CD4-positive, alpha-beta T cell (primary cell): ENCODE measurements at regions not wholly inside any gene's neighbourhood (a gene's known extent, or its start where the extent isn't known, plus 50 kb on each side); places are given as distances from the start of the nearest gene placed in this dataset.

ENCODE experiments used
- ATAC-seq: fragments of 200-7000 bp; cut with Tn5 transposase; one replicate; pipeline ENCODE4 v1.10.0; 2022; ENCODE audit warnings: mild to moderate bottlenecking; ENCODE audit not compliant: poor library complexity
- CTCF ChIA-PET: fragments of 350-600 bp; sonication (Branson Sonifier 250); formaldehyde crosslinking; loops from one replicate; lab custom pipeline; 2021; ENCODE audit warnings: antibody characterized with exemption, inconsistent platforms; lab: Charles Lee
- POLR2A ChIA-PET: fragments of 350-600 bp; sonication (Branson Sonifier 250); formaldehyde crosslinking; loops from one replicate; lab custom pipeline; 2021; ENCODE audit warnings: antibody characterized with exemption, inconsistent platforms; lab: Charles Lee
- DNase-seq, 14 experiments: peaks; one replicate each; pipeline ENCODE4 v3.0.0-alpha.2; 2013 to 2020; ENCODE audit warnings: mixed read lengths in 2 of 14
- H3K27ac ChIP-seq, 2 donors: one replicate each; pipeline versions ENCODE4 v1.5.1 to v1.7.0; 2013; ENCODE audit warnings: low read length in 2 of 2, low read depth in 1 of 2, mild to moderate bottlenecking in 1 of 2
- H3K27me3 ChIP-seq, 2 experiments: 1 replicate in 1 of 2; 2 replicates in 1 of 2; pipeline versions ENCODE4 v1.6.1 to v1.7.0; 2013; ENCODE audit warnings: low read length in 2 of 2, control low read depth in 1 of 2, mild to moderate bottlenecking in 1 of 2, moderate library complexity in 1 of 2; ENCODE audit not compliant: insufficient read depth in 2 of 2, control insufficient read depth in 1 of 2
- H3K36me3 ChIP-seq: one replicate; pipeline ENCODE4 v1.6.1; 2013; ENCODE audit warnings: low read length, control low read depth; ENCODE audit not compliant: insufficient read depth
- H3K4me1 ChIP-seq: one replicate; pipeline ENCODE4 v1.6.1; 2013; ENCODE audit warnings: low read length, control low read depth; ENCODE audit not compliant: insufficient read depth
- H3K4me3 ChIP-seq: one replicate; pipeline ENCODE4 v1.5.1; 2013; ENCODE audit warnings: mild to moderate bottlenecking, low read length, moderate library complexity
- H3K9me3 ChIP-seq, 2 experiments: 1 replicate in 1 of 2; 2 replicates in 1 of 2; pipeline versions ENCODE4 v1.6.1 to v1.7.0; 2013; ENCODE audit warnings: low read length in 2 of 2, mild to moderate bottlenecking in 2 of 2, control low read depth in 1 of 2, moderate library complexity in 1 of 2; ENCODE audit not compliant: control insufficient read depth in 1 of 2, insufficient read depth in 1 of 2
- H3K27ac Mint-ChIP-seq: one replicate; pipeline ENCODE4 v1.8.0; 2020; ENCODE audit warnings: mixed read lengths
- H3K27me3 Mint-ChIP-seq: one replicate; pipeline ENCODE4 v1.8.0; 2021; ENCODE audit warnings: mixed read lengths
- H3K36me3 Mint-ChIP-seq: one replicate; pipeline ENCODE4 v1.8.0; 2021; ENCODE audit warnings: low read depth, mixed read lengths
- H3K4me1 Mint-ChIP-seq: one replicate; pipeline ENCODE4 v1.8.0; 2021; ENCODE audit warnings: low read depth, mixed read lengths
- H3K4me3 Mint-ChIP-seq: one replicate; pipeline ENCODE4 v1.8.0; 2020; ENCODE audit warnings: mild to moderate bottlenecking, mixed read lengths
- H3K9me3 Mint-ChIP-seq: one replicate; pipeline ENCODE4 v1.8.0; 2020; ENCODE audit warnings: mixed read lengths
- intact Hi-C, 2 experiments: fragments of 100-400 bp; cut with DNase I in 1 of 2; cut with micrococcal nuclease in 1 of 2; formaldehyde crosslinking; loops; one replicate each; pipeline versions ENCODE4 v1.15.1 to v1.9.0; 2023 to 2025; cut with DNase I, micrococcal nuclease
- TF ChIP-seq, protein P1 (sequence below): fragments of 200-600 bp; IDR thresholded peaks from one replicate; pipeline ENCODE4 v1.8.0; 2022; ENCODE audit warnings: antibody characterized with exemption, mild to moderate bottlenecking

DNA sequence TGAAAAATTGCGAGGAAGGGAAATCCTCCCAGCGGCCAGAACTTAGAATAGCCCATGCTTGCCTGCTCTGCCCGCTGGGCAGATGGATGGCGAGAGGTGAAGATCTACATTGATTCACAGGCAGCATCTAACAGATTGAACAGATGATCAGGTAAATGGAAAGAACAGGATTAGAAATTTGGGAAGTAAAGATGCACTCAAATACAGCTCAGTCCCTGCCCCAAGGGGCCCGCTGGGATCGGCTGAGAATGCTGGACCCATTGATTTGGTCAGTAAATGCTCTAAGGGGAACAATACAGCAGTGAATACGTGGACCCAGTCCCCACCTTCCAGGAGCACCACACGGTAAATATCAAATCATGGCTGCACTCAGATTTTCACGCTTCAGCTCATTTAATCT, 248.2 kb downstream of the MATN1 start:
- POLR2A ChIA-PET, result no interaction called here
- no peaks in the 10 kb centered on the region for H3K4me1 Mint-ChIP-seq
- Histone ChIP-seq H3K27ac (no peak overlapping the region), H3K4me3 (no peak overlapping the region), H3K36me3 (no peaks in the 10 kb centered on the region), H3K9me3 (peaks cover 0 to 13% of the 10 kb centered on the region in 2 experiments), H3K4me1 (no peaks in the 10 kb centered on the region), H3K27me3 (no peaks in the 10 kb centered on the region)
- no peak for ATAC-seq
- CTCF ChIA-PET, result no interaction called here
- no peak for DNase-seq
- H3K9me3 Mint-ChIP-seq, result no peaks in the 10 kb centered on the region
- H3K4me3 Mint-ChIP-seq, result no peak overlapping the region
- no peaks in the 10 kb centered on the region for H3K36me3 Mint-ChIP-seq
- no peak overlapping the region for H3K27ac Mint-ChIP-seq
- TF ChIP-seq, protein P1, sequence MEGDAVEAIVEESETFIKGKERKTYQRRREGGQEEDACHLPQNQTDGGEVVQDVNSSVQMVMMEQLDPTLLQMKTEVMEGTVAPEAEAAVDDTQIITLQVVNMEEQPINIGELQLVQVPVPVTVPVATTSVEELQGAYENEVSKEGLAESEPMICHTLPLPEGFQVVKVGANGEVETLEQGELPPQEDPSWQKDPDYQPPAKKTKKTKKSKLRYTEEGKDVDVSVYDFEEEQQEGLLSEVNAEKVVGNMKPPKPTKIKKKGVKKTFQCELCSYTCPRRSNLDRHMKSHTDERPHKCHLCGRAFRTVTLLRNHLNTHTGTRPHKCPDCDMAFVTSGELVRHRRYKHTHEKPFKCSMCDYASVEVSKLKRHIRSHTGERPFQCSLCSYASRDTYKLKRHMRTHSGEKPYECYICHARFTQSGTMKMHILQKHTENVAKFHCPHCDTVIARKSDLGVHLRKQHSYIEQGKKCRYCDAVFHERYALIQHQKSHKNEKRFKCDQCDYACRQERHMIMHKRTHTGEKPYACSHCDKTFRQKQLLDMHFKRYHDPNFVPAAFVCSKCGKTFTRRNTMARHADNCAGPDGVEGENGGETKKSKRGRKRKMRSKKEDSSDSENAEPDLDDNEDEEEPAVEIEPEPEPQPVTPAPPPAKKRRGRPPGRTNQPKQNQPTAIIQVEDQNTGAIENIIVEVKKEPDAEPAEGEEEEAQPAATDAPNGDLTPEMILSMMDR, result no peak
- intact Hi-C loops, result no loop called here
- H3K27me3 Mint-ChIP-seq, result peaks cover 5% of the 10 kb centered on the region

DNA sequence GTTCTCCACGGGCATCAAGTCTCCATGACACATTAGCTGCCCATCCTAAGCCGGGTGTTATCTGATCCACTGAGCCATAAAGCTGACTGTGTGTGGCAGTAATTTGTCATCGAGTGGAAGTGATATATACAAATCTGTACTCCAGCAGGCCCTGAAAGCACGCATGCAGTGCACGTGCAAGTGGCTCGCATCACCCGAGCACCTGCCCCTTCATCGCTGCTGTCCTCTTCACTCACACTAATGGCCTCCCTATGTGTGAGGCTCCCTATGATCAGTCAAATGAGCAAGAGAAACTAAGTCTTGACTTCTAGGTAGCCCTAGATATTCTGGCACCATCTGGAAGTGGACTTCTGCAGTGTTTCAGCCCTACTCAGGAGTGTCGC, 248.6 kb downstream of the MATN1 start:
- TF ChIP-seq, protein P1, result no peak
- intact Hi-C loops, result no loop called here
- no peak overlapping the region for H3K27ac ChIP-seq
- POLR2A ChIA-PET, result no interaction called here
- H3K4me3 Mint-ChIP-seq, result no peak overlapping the region
- H3K36me3 ChIP-seq, result no peaks in the 10 kb centered on the region
- DNase-seq (no peak), ATAC-seq (no peak)
- H3K4me1 Mint-ChIP-seq, result no peaks in the 10 kb centered on the region
- CTCF ChIA-PET, result no interaction called here
- no peaks in the 10 kb centered on the region for H3K27me3 ChIP-seq
- no peaks in the 10 kb centered on the region for H3K4me1 ChIP-seq
- no peak overlapping the region for H3K27ac Mint-ChIP-seq
- peaks cover 5% of the 10 kb centered on the region for H3K27me3 Mint-ChIP-seq
- no peaks in the 10 kb centered on the region for H3K9me3 Mint-ChIP-seq
- peaks cover 0 to 9% of the 10 kb centered on the region in 2 experiments for H3K9me3 ChIP-seq
- H3K36me3 Mint-ChIP-seq, result no peaks in the 10 kb centered on the region
- no peak overlapping the region for H3K4me3 ChIP-seq

DNA sequence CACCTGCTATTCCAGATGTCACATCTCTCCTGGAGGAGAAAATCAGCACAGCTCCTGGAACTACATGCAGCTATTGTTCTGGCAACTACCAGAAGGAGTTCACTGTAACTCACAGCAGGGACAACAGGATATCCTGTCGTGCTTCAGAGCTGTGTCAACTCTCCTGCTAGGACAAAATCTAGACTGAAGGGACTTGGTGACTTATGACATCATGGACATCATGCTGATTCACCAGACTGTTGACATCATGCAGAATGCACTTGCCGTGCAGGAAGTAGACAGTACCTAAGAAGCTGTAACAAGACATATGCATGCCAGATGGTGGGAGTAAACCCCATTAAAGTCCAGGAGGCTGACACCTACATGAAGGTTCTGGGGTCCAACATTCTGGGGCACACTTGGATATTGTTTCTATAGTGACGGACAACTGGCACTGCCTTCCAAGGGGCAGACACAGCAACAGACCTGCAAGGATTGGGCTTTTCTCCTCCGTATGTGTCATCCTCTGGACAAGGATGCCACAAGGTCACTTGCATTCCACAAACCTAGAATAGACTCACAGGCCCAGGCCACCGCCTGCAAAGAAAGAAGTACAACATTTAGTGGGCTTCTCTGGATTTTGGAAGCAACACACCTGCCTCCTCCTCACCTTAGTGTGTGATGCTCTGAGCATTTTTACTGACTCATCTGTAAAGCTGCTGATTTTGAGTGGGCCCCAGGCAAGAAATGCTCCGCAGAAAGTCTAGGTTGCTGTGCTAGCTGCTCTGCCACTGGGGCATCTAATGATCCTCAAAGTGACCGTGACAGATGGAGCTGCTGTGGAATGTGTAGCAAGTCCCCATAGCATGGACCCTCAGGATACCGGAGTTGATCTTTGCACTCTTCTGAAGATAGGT, 249.2 kb downstream of the MATN1 start:
- H3K36me3 Mint-ChIP-seq, result no peaks in the 10 kb centered on the region
- ATAC-seq (no peak), DNase-seq (no peak)
- ChIA-PET CTCF (no interaction called here), POLR2A (no interaction called here)
- H3K9me3 Mint-ChIP-seq, result no peaks in the 10 kb centered on the region
- Histone ChIP-seq H3K4me1 (no peaks in the 10 kb centered on the region), H3K27ac (no peak overlapping the region), H3K27me3 (no peaks in the 10 kb centered on the region), H3K9me3 (peaks cover 0 to 5% of the 10 kb centered on the region in 2 experiments), H3K36me3 (no peaks in the 10 kb centered on the region), H3K4me3 (no peak overlapping the region)
- intact Hi-C loops, result no loop called here
- peaks cover 5% of the 10 kb centered on the region for H3K27me3 Mint-ChIP-seq
- no peak overlapping the region for H3K4me3 Mint-ChIP-seq
- no peaks in the 10 kb centered on the region for H3K4me1 Mint-ChIP-seq
- no peak overlapping the region for H3K27ac Mint-ChIP-seq
- TF ChIP-seq, protein P1, result no peak
